Body of pancreas (tissue), 4 donors: ENCODE measurements at regions not wholly inside any gene's neighbourhood (a gene's known extent, or its start where the extent isn't known, plus 50 kb on each side); places are given as distances from the start of the nearest gene placed in this dataset.

Experiments used
- ATAC-seq: fragments of 150-250 bp; one replicate; pipeline ENCODE4 v1.9.1; 2016
- DNase-seq, 4 donors: peaks; one replicate each; pipeline ENCODE4 v3.0.0-alpha.2; 2019
- H3K27ac ChIP-seq, 4 donors: fragments of 200-600 bp; sonication (generic); 1 replicate in 3 of 4; 2 replicates in 1 of 4; pipeline versions ENCODE4 v1.5.1 to v1.6.1; 2016 to 2019; ENCODE audit warnings: mild to moderate bottlenecking in 1 of 4, mixed read lengths in 1 of 4, moderate library complexity in 1 of 4
- H3K27me3 ChIP-seq, 2 donors: fragments of 200-600 bp; sonication (generic); one replicate each; pipeline ENCODE4 v1.6.0; 2016; ENCODE audit warnings: mild to moderate bottlenecking in 1 of 2
- H3K36me3 ChIP-seq, 2 donors: fragments of 200-600 bp; sonication (generic); replicated peaks in 1 of 2; 2 replicates each; pipeline ENCODE4 v1.5.1; 2016; ENCODE audit warnings: low read depth in 2 of 2; ENCODE audit not compliant: insufficient read depth in 1 of 2
- H3K4me1 ChIP-seq: fragments of 200-600 bp; sonication (generic); one replicate; pipeline ENCODE4 v1.6.0; 2016
- H3K4me3 ChIP-seq, 2 donors: fragments of 200-600 bp; sonication (generic); 1 replicate in 1 of 2; 2 replicates in 1 of 2; pipeline ENCODE4 v1.5.1; 2016 to 2019
- H3K9me3 ChIP-seq, 3 donors: fragments of 200-600 bp; sonication (generic); 1 replicate in 2 of 3; 2 replicates in 1 of 3; pipeline ENCODE4 v1.5.1; 2016
- POLR2A ChIP-seq, 3 donors: fragments of 450-650 bp; IDR thresholded peaks; one replicate each; pipeline ENCODE4 v1.6.1; 2016; ENCODE audit warnings: antibody characterized with exemption in 3 of 3, mild to moderate bottlenecking in 2 of 3
- WGBS, 2 donors: methylation state at CpG; one replicate each; pipeline ENCODE4 v1.1.5; 2017; 5-methylcytosine and 5-hydroxymethylcytosine counted together
- intact Hi-C: fragments of 100-400 bp; cut with DNase I; formaldehyde crosslinking; loops from one replicate; pipeline ENCODE4 v1.15.1; 2023
- TF ChIP-seq, protein P1 (sequence below), 7 experiments: fragments of 450-650 bp in 4 of 7; fragments of 200-600 bp in 3 of 7; sonication (generic) in 3 of 7; IDR thresholded peaks; one replicate each; pipeline ENCODE4 v1.5.1; 2016 to 2019; ENCODE audit warnings: antibody characterized with exemption in 7 of 7

DNA sequence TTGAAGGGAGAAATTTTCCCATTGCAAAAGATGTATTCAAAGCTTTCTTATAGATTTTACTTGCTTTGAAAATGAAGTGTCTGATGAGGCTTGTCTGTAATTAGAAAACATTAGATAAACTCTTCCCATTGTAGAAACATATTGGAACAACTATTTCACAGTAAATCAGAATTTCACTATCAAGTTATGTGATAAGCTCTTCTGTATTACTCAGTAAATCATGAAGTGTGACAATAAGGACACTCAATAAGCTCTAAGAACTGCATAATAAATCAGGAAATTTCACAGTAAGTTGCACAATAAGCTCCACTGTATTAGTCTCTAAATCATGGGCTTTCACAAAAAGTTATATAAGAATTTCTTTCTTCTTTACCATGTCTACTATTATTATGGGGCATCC, 1546.6 kb downstream of the SLITRK5 start:
- no peak overlapping the region for H3K27ac ChIP-seq
- DNase-seq, result no peak
- no peak for ATAC-seq
- no peaks in the 10 kb centered on the region for H3K36me3 ChIP-seq
- no peaks in the 10 kb centered on the region for H3K27me3 ChIP-seq
- intact Hi-C loops, result no loop called here
- TF ChIP-seq POLR2A (IDR thresholded peaks at IDR 0.05), result no peak
- TF ChIP-seq, protein P1, sequence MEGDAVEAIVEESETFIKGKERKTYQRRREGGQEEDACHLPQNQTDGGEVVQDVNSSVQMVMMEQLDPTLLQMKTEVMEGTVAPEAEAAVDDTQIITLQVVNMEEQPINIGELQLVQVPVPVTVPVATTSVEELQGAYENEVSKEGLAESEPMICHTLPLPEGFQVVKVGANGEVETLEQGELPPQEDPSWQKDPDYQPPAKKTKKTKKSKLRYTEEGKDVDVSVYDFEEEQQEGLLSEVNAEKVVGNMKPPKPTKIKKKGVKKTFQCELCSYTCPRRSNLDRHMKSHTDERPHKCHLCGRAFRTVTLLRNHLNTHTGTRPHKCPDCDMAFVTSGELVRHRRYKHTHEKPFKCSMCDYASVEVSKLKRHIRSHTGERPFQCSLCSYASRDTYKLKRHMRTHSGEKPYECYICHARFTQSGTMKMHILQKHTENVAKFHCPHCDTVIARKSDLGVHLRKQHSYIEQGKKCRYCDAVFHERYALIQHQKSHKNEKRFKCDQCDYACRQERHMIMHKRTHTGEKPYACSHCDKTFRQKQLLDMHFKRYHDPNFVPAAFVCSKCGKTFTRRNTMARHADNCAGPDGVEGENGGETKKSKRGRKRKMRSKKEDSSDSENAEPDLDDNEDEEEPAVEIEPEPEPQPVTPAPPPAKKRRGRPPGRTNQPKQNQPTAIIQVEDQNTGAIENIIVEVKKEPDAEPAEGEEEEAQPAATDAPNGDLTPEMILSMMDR (IDR thresholded peaks at IDR 0.05), result no peak
- no peak overlapping the region for H3K4me3 ChIP-seq
- peaks cover 0 to 9% (median 0%) of the 10 kb centered on the region in 3 donors for H3K9me3 ChIP-seq
- H3K4me1 ChIP-seq, result peaks cover 5% of the 10 kb centered on the region

DNA sequence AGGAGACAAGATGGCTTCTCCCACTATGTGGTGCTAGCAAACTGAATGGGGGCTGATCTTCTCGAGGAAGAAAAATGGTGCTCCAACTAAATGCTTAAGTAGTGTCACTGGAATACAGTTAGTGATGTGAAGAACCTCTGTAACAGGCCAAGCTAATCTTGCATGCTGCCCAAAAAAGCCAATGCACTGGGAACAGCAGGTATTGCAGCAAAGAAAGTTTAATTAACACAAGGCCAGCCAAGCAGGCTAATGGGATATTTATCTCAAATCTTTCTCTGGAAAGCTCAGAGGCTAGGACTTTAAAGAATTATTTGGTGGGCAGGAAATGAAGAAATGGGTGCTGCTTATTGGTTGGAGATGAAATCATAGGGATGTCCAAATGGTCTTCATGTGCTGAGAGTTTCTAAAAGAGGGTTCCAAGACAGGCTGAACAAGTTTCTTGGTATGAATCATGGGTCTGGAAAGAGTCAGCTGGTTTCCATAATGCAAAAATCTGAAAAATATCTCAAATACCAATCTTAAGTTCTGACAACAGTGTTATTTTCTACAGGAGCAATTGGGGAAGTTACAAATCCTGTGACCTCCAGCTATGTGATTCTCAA, 1550.5 kb downstream of the SLITRK5 start:
- Histone ChIP-seq H3K27ac (no peak overlapping the region), H3K27me3 (no peaks in the 10 kb centered on the region), H3K4me3 (no peak overlapping the region), H3K36me3 (no peaks in the 10 kb centered on the region), H3K4me1 (no peaks in the 10 kb centered on the region), H3K9me3 (peaks cover 0 to 9% (median 0%) of the 10 kb centered on the region in 3 donors)
- DNase-seq (no peak), ATAC-seq (no peak)
- intact Hi-C loops, result no loop called here
- TF ChIP-seq POLR2A (IDR thresholded peaks at IDR 0.05), result no peak
- TF ChIP-seq, protein P1 (IDR thresholded peaks at IDR 0.05), result no peak
- WGBS, 2 donors, result 85 to 94% methylated on average over 1 of the region's 1 CpG

DNA sequence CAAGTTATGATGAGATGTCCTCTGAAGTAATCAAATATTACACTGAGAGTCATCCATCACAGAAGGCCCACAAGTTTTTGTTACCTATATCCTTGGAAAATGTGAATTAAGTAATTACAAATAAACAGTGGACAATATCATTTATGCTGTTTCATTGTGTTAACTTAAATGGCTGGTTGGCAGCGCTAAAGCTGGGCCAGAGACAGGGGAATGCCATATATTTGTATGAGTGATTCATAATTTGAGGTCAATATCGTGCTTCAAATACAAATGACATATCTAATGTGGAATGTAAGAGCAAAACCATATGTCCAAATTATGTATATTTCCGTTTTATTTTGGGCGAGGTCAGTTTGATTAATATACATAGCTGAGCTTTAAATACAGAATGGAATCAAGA, 1556.2 kb downstream of the SLITRK5 start:
- no peak for DNase-seq
- H3K27me3 ChIP-seq, result no peaks in the 10 kb centered on the region
- WGBS, 2 donors, result 47 to 57% methylated on average over 4 of the region's 4 CpGs
- no peak overlapping the region for H3K27ac ChIP-seq
- no peaks in the 10 kb centered on the region for H3K9me3 ChIP-seq
- TF ChIP-seq, protein P1 (IDR thresholded peaks at IDR 0.05), result no peak
- TF ChIP-seq POLR2A (IDR thresholded peaks at IDR 0.05), result no peak
- no peak overlapping the region for H3K4me3 ChIP-seq
- H3K4me1 ChIP-seq, result no peaks in the 10 kb centered on the region
- H3K36me3 ChIP-seq, result no peaks in the 10 kb centered on the region
- ATAC-seq, result no peak
- intact Hi-C loops, result no loop called here

DNA sequence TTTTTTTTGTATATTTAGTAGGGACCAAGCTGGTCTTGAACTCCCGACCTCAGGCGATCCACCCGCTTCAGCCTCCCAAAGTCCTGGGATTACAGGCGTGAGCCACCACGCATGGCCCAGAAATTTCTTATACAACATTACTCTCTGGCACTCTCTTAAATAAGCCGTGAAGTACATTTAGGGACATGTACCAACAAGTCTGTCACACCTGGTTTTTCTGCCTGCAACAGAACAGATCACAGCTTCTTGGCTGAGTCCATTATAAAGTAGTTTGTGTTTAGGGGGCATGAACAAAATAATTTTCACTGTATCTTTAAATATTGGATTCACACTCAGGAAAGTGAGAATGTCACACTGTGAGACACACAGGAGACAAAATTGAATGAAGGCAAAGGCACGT, 1567.3 kb downstream of the SLITRK5 start:
- H3K36me3 ChIP-seq, result no peaks in the 10 kb centered on the region
- H3K4me3 ChIP-seq, result no peak overlapping the region
- intact Hi-C loops, result no loop called here
- TF ChIP-seq, protein P1 (IDR thresholded peaks at IDR 0.05), result no peak
- no peak for TF ChIP-seq POLR2A (IDR thresholded peaks at IDR 0.05)
- ATAC-seq (no peak), DNase-seq (no peak)
- 55 to 71% methylated on average over 7 of the region's 7 CpGs for WGBS, 2 donors
- no peaks in the 10 kb centered on the region for H3K27me3 ChIP-seq
- no peak overlapping the region for H3K27ac ChIP-seq
- no peaks in the 10 kb centered on the region for H3K9me3 ChIP-seq
- no peaks in the 10 kb centered on the region for H3K4me1 ChIP-seq

DNA sequence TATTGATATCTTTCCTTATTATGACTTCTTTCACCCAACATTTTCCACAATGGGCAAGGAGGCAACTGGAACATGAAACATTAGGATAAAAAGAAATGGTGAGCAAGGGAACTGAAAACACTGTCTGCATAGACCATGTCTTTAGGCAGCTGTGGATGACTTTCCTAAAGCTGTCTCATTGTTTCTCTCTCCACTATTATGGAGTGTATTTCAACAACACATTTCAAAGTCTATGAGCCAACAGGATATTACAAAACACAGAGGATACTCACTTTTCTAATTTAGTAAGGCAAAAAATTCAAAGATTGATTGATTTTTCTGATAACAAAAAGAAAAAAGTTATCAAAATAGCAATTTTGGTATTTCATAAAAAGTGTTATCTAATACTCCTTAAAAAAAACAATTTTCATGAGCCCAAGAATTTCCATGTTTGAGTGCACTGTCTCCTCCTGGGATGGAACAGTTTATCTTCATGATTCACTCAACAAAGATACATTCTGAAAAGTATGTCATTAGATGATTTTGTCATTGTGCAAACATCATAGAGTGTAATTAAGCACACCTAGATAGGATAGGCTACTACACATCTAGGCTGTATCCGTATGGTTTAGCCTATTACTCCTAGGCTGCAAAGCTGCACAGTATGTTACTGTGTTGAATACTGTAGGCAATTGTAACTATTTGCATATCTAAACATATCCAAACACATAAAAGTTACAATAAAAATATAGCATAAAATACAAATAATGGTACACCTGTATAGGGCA, 1568.4 kb downstream of the SLITRK5 start:
- WGBS, 2 donors, result 71 to 73% methylated on average over 1 of the region's 1 CpG
- no peak for ATAC-seq
- H3K9me3 ChIP-seq, result no peaks in the 10 kb centered on the region

More for the DNA sequence above, 1568.4 kb downstream of the SLITRK5 start:
- TF ChIP-seq, protein P1 (IDR thresholded peaks at IDR 0.05), result no peak
- TF ChIP-seq POLR2A (IDR thresholded peaks at IDR 0.05), result no peak
- intact Hi-C loops, result no loop called here
- Histone ChIP-seq H3K4me3 (no peak overlapping the region), H3K36me3 (no peaks in the 10 kb centered on the region), H3K27ac (no peak overlapping the region), H3K27me3 (no peaks in the 10 kb centered on the region), H3K4me1 (no peaks in the 10 kb centered on the region)
- no peak for DNase-seq
